Fibroblast of the aortic adventitia (primary cell): ENCODE measurements at regions not wholly inside any gene's neighbourhood (a gene's known extent, or its start where the extent isn't known, plus 50 kb on each side); places are given as distances from the start of the nearest gene placed in this dataset.

Experiments
- DNase-seq: peaks from one replicate; pipeline ENCODE4 v3.0.0-alpha.2; 2010; ENCODE audit warnings: low read depth
- H3K4me3 ChIP-seq: 2 replicates; pipeline ENCODE4 v1.5.1; 2011; ENCODE audit warnings: low read depth, mild to moderate bottlenecking, control low read depth, low read length, moderate library complexity
- TF ChIP-seq, protein P1 (sequence below): IDR thresholded peaks from 2 replicates; pipeline ENCODE4 v1.5.1; 2011; ENCODE audit warnings: mild to moderate bottlenecking, low read length, control low read depth, inconsistent platforms; ENCODE audit not compliant: insufficient read depth

DNA sequence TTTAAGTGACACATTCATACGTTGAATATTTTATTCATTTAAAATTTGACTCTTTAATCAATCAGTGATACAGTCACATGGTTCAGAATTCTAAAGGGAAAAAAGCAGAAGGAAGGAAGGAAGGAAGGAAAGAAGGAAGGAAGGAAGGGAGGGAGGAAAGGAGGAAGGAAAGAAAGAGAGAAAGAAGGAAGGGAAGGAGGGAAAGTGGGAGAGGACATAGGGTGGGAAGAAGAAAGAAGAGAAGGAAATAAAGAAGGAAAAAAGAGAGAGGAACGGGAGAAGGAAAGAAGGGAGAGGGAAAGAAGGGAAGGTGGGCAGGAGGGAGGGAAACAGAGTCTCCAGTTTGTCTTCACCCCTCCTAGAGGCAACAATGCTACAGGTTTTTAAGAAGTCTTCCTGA is 518.6 kb downstream of the MIAT start:
- no peak for DNase-seq

DNA sequence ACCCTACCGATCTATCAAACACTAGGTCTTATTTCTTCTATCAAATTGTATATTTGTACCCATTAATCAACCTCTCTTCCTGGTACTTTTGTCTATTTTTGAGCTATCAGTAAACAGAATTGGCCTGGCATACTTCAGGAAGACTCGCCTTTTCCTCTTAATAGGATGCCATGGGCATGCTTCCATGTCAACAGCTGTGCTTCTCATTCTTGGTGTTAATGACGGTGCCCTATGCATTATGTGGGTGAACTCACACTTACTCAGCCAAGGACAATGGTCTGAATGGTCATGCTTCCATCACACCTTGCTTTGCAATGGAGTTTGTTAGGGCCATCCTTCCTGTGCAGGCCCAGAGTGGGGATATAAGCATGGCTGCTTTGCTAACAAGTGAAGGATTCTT is 521.8 kb downstream of the MIAT start:
- no peak for DNase-seq

More for the DNA sequence above, 518.6 kb downstream of the MIAT start:
- TF ChIP-seq, protein P1, sequence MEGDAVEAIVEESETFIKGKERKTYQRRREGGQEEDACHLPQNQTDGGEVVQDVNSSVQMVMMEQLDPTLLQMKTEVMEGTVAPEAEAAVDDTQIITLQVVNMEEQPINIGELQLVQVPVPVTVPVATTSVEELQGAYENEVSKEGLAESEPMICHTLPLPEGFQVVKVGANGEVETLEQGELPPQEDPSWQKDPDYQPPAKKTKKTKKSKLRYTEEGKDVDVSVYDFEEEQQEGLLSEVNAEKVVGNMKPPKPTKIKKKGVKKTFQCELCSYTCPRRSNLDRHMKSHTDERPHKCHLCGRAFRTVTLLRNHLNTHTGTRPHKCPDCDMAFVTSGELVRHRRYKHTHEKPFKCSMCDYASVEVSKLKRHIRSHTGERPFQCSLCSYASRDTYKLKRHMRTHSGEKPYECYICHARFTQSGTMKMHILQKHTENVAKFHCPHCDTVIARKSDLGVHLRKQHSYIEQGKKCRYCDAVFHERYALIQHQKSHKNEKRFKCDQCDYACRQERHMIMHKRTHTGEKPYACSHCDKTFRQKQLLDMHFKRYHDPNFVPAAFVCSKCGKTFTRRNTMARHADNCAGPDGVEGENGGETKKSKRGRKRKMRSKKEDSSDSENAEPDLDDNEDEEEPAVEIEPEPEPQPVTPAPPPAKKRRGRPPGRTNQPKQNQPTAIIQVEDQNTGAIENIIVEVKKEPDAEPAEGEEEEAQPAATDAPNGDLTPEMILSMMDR, result no peak
- H3K4me3 ChIP-seq, result no peak overlapping the region

DNA sequence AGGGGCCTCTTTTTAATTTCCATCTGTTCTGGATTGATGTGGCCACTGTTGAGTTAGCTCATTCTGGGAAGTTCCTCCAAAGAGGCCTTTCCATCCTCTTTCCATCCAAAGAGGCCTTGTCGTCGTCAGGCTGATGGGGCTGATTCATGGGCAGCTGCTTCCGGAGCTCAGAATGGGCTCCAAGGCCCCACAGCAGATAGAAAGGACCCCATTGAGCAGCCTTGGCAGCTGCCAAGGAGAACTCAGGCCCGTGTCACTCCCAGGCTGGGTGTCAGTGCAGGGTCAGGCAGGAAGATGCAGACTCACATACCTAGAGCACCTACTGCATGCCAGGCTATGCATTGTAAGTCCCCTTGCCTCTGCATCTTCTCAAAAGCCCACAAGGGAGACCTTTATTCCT is 524.1 kb downstream of the MIAT start:
- TF ChIP-seq, protein P1, result no peak
- DNase-seq, result no peak
- H3K4me3 ChIP-seq, result no peak overlapping the region

More for the DNA sequence above, 521.8 kb downstream of the MIAT start:
- TF ChIP-seq, protein P1, result no peak
- no peak overlapping the region for H3K4me3 ChIP-seq

GRCh38 chr22:27183474-27183873 is 526.1 kb downstream of the MIAT start:
- TF ChIP-seq, protein P1, result no peak
- DNase-seq, result no peak
- no peak overlapping the region for H3K4me3 ChIP-seq

- TF ChIP-seq, protein P1, result no peak
- DNase-seq, result no peak
- H3K4me3 ChIP-seq, result no peak overlapping the region
Measured at GRCh38 chr22:27185099-27185709, 527.8 kb downstream of the MIAT start.

DNA sequence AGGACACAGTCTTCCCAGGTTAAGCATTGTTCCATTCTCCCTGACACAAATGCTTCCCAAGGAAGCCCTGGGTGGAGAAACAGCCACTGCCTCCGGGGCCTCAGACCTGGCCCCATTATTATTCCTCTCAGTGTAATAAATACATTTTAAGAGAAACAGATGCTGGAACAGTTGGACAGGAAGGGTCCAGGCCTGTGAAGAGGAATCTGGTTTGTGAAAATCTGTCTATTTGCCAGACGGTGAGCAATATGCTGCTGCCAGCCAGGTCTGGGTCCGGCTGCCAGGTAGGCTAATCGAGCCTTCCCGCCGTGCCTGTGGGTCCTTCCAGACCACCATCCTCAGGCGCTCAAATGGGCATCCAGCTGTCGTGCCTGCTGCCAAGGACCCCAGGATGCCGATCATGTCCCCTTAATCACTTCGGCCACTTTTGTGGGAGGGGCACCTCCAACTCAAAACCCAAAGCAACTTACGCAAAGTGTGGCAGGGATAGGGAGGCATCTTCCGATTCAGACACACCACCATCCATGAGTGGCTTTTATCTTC is 528.4 kb downstream of the MIAT start:
- DNase-seq, result no peak
- TF ChIP-seq, protein P1, result no peak
- H3K4me3 ChIP-seq, result no peak overlapping the region

DNA sequence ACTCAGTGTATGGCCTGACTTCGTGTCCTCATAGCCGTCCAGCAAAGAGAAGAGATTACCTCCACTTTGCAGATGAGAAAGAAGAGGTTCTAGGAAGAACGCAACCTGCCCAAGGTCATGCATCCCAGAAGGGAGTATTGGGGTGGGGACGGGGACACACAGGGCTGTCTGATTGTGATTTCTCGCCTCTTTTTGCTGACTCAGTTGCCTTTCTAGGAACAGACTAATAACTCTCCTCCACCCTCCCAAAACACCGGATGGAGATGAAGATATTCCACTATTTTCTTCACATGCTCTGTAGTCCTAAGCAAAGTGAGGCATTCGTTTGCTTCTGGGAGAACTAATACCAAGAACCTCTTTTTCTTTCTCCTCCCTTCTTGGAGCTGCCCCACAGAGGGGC is 529.3 kb downstream of the MIAT start:
- no peak for DNase-seq
- TF ChIP-seq, protein P1, result no peak
- no peak overlapping the region for H3K4me3 ChIP-seq
